Right lobe of liver (tissue), 4 donors: ENCODE measurements at regions not wholly inside any gene's neighbourhood (a gene's known extent, or its start where the extent isn't known, plus 50 kb on each side); places are given as distances from the start of the nearest gene placed in this dataset.

Source experiments
- POLR2A ChIP-seq: fragments of 450-650 bp; IDR thresholded peaks from one replicate; pipeline ENCODE4 v1.6.1; 2017; ENCODE audit warnings: antibody characterized with exemption, mild to moderate bottlenecking
- TF ChIP-seq, protein P1 (sequence below), 4 donors: fragments of 200-600 bp in 3 of 4; fragments of 450-650 bp in 1 of 4; IDR thresholded peaks; one replicate each; pipeline versions ENCODE4 v1.5.1 to v1.8.0; 2016 to 2022; ENCODE audit warnings: antibody characterized with exemption in 4 of 4, mild to moderate bottlenecking in 2 of 4
- donor health status: DM: no; HTN: no; CAD: no.
- donor health status: DM: no; HTN: no; CAD: no.
- donor health status: DM: no; HTN: yes; CAD: no.

DNA sequence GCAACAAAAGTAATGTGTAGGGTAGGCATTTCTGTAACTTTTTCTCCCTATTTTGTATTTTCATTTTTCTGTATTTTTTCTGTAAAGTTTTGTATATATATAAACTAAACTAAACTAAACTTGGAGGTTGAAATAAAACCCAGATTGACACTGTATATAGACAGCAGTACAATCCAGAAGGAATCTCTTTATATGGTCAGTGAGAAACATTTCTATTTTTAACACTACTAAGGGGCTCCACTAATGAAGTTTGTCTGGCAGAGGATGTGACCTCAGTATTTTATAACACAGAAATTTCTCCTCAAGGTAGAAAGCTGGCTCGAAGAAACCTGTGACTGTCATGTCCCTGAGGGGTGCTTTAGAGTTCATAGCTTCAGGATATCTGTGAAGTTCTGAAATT lies 959.2 kb downstream of the ADGRL3 start:
- TF ChIP-seq, protein P1, sequence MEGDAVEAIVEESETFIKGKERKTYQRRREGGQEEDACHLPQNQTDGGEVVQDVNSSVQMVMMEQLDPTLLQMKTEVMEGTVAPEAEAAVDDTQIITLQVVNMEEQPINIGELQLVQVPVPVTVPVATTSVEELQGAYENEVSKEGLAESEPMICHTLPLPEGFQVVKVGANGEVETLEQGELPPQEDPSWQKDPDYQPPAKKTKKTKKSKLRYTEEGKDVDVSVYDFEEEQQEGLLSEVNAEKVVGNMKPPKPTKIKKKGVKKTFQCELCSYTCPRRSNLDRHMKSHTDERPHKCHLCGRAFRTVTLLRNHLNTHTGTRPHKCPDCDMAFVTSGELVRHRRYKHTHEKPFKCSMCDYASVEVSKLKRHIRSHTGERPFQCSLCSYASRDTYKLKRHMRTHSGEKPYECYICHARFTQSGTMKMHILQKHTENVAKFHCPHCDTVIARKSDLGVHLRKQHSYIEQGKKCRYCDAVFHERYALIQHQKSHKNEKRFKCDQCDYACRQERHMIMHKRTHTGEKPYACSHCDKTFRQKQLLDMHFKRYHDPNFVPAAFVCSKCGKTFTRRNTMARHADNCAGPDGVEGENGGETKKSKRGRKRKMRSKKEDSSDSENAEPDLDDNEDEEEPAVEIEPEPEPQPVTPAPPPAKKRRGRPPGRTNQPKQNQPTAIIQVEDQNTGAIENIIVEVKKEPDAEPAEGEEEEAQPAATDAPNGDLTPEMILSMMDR (IDR thresholded peaks at IDR 0.05): no peak
- no peak for TF ChIP-seq POLR2A
